NOMO-1 treated with DMSO at 0.1 percent for 48 hours (cell line): ENCODE measurements at regions not wholly inside any gene's neighbourhood (a gene's known extent, or its start where the extent isn't known, plus 50 kb on each side); places are given as distances from the start of the nearest gene placed in this dataset.

Experiments
- DNase-seq: peaks from one replicate; lab custom pipeline; 2025; ENCODE audit not compliant: unreplicated experiment; lab: John Stamatoyannopoulos, UW

- no peak for DNase-seq
Observed at GRCh38 chr15:46682969-46683791, 1034.1 kb upstream of the SEMA6D start.

- DNase-seq: no peak
Observed at GRCh38 chr15:46685096-46685495, 1032.2 kb upstream of the SEMA6D start.

GRCh38 chr15:46685681-46686080, 1031.6 kb upstream of the SEMA6D start:
- no peak for DNase-seq

- no peak for DNase-seq
Observed at GRCh38 chr15:46696281-46696680, 1021.0 kb upstream of the SEMA6D start.

- no peak for DNase-seq
Observed at GRCh38 chr15:46701346-46701745, 1016.0 kb upstream of the SEMA6D start.

- DNase-seq: no peak
Observed at GRCh38 chr15:46701896-46702295, 1015.4 kb upstream of the SEMA6D start.

GRCh38 chr15:46703020-46703861, 1014.1 kb upstream of the SEMA6D start:
- DNase-seq: no peak

- DNase-seq: no peak
Observed at GRCh38 chr15:46703871-46704637, 1013.3 kb upstream of the SEMA6D start.

GRCh38 chr15:46707452-46707851, 1009.9 kb upstream of the SEMA6D start:
- no peak for DNase-seq

GRCh38 chr15:46708226-46708625, 1009.1 kb upstream of the SEMA6D start:
- no peak for DNase-seq

GRCh38 chr15:46709460-46710083, 1007.7 kb upstream of the SEMA6D start:
- no peak for DNase-seq

- no peak for DNase-seq
Observed at GRCh38 chr15:46710401-46710960, 1006.8 kb upstream of the SEMA6D start.

GRCh38 chr15:46713045-46713444, 1004.3 kb upstream of the SEMA6D start:
- no peak for DNase-seq

GRCh38 chr15:46714950-46715349, 1002.4 kb upstream of the SEMA6D start:
- DNase-seq: no peak

- DNase-seq: no peak
Observed at GRCh38 chr15:46723308-46723707, 994.0 kb upstream of the SEMA6D start.

GRCh38 chr15:46732060-46732459, 985.2 kb upstream of the SEMA6D start:
- no peak for DNase-seq

- DNase-seq: peak; percentile 18
Observed at GRCh38 chr15:46735115-46735514, 982.2 kb upstream of the SEMA6D start.

- no peak for DNase-seq
Observed at GRCh38 chr15:46751303-46751702, 966.0 kb upstream of the SEMA6D start.

GRCh38 chr15:46753946-46754345, 963.4 kb upstream of the SEMA6D start:
- no peak for DNase-seq

GRCh38 chr15:46763091-46763490, 954.2 kb upstream of the SEMA6D start:
- no peak for DNase-seq

GRCh38 chr15:46764851-46765250, 952.5 kb upstream of the SEMA6D start:
- no peak for DNase-seq
